Heart right ventricle (tissue), 16 donors: ENCODE measurements at regions not wholly inside any gene's neighbourhood (a gene's known extent, or its start where the extent isn't known, plus 50 kb on each side); places are given as distances from the start of the nearest gene placed in this dataset.

Experiments used
- ATAC-seq, 8 donors: fragments of 200-7000 bp; cut with Tn5 transposase; one replicate each; pipeline ENCODE4 v1.9.1; 2020; ENCODE audit warnings: mild to moderate bottlenecking in 8 of 8, moderate library complexity in 8 of 8, moderate number of reproducible peaks in 1 of 8
- DNase-seq, 2 donors: peaks; one replicate each; pipeline ENCODE4 v3.0.0-alpha.2; 2020
- H3K27ac ChIP-seq, 10 donors: fragments of 200-600 bp; sonication (generic) in 2 of 10; one replicate each; pipeline versions ENCODE4 v1.5.0 to v1.8.0; 2020 to 2022; ENCODE audit warnings: mild to moderate bottlenecking in 3 of 10
- H3K27me3 ChIP-seq, 7 donors: fragments of 200-600 bp; one replicate each; pipeline ENCODE4 v1.8.0; 2021 to 2022; ENCODE audit warnings: mild to moderate bottlenecking in 2 of 7
- H3K36me3 ChIP-seq, 9 donors: fragments of 200-600 bp; sonication (generic) in 1 of 9; one replicate each; pipeline versions ENCODE4 v1.5.0 to v1.8.0; 2020 to 2022; ENCODE audit warnings: mild to moderate bottlenecking in 2 of 9
- H3K4me1 ChIP-seq, 9 donors: fragments of 200-600 bp; sonication (generic) in 1 of 9; one replicate each; pipeline versions ENCODE4 v1.5.0 to v1.8.0; 2020 to 2022; ENCODE audit warnings: mild to moderate bottlenecking in 4 of 9
- H3K4me3 ChIP-seq, 10 donors: fragments of 200-600 bp; sonication (generic) in 2 of 10; one replicate each; pipeline versions ENCODE4 v1.5.0 to v1.8.0; 2020 to 2022; ENCODE audit warnings: mild to moderate bottlenecking in 7 of 10, moderate library complexity in 2 of 10
- H3K9me3 ChIP-seq, 11 donors: fragments of 200-600 bp in 10 of 11; sonication (generic) in 2 of 11; one replicate each; pipeline versions ENCODE4 v1.5.0 to v1.8.0; 2013 to 2022; ENCODE audit warnings: mild to moderate bottlenecking in 2 of 11, control low read depth in 1 of 11, moderate library complexity in 1 of 11
- WGBS, 2 donors: extraction: QIAGEN DNeasy Blood & Tissue Kit; methylation state at CpG; one replicate each; pipeline ENCODE4 v1.1.7; 2013; ENCODE audit warnings: inconsistent platforms in 1 of 2; 5-methylcytosine and 5-hydroxymethylcytosine counted together
- intact Hi-C, 10 donors: fragments of 100-400 bp; cut with DNase I; formaldehyde crosslinking; loops; one replicate each; pipeline versions ENCODE4 v1.11.1 to v1.14.2; 2022
- TF ChIP-seq, protein P1 (sequence below), 9 donors: fragments of 200-600 bp; sonication (generic) in 2 of 9; IDR thresholded peaks; one replicate each; pipeline versions ENCODE4 v1.5.0 to v1.8.0; 2021 to 2022; ENCODE audit warnings: antibody characterized with exemption in 9 of 9, mild to moderate bottlenecking in 5 of 9, moderate library complexity in 1 of 9
- donor health status: Arrhythmogenic right ventricular cardiomyopathy.
- donor health status: ischemic (EF 13 %, LVEDD 7.1; RV severe dilation, severe dysfunction).
- donor health status: healthy with polysubstance abuse.
- donor health status: DM: no; HTN: yes; CAD: no.
- donor health status: DM: no; HTN: no; CAD: no.
- donor health status: ischemic (EF 25% LVEDD 6.9; RV normal size, moderate dysfunction).
- donor health status: ischemic (EF 25% LVEDD 5.7; RV mildly dilated, moderate dysfunction).
- donor health status: healthy.
- donor health status: DM: yes; HTN: yes; CAD: no.
- donor health status: Ischemic cardiomyopathy.
- donor health status: ischemic (EF 35%, LVEDD 5.7; RV mildly dilated, moderate dysfunction).
- donor health status: nonischemic (EF 11% LVEDD 7.7; RV severe dilation, severe dysfunction).
- donor health status: DM: yes; HTN: yes; CAD: no.
- donor health status: PGD.
- donor health status: ischemic (EF 29% LVEDD 5.4; RV normal size, mild dysfunction).
- donor health status: nonischemic (EF 23%, LVEDD 6.1; RV moderate dilation, normal function).

DNA sequence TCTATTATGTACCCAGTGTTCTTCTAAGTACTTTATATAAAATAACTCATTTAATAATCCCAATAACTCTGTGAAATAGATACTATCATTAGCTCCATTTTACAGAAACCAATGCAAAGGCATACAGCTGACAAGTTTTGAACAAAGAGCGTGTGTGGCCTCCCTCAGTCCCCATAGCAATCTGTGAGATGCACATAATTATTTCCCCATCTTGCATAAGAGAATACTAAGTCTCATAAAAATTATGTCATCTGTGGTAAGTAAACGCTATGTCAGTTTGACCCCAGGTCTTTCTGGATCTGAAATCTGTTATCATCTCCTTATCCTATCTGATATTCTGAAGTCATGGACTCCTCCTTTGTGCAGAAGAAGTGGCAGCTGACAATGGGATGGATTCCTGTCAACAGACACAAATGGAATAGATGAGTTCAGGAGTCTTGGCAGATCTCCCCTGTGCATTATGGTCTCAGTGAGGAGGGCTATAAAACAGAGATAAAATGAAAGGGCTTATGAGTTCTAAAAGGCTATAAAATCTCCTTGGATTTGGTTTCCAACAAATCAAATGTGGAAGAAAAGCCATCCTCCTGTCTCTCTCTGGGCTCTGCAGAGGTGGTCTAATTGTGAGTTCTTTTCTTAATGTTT lies 162.5 kb upstream of the TLE4 start:
- TF ChIP-seq, protein P1, sequence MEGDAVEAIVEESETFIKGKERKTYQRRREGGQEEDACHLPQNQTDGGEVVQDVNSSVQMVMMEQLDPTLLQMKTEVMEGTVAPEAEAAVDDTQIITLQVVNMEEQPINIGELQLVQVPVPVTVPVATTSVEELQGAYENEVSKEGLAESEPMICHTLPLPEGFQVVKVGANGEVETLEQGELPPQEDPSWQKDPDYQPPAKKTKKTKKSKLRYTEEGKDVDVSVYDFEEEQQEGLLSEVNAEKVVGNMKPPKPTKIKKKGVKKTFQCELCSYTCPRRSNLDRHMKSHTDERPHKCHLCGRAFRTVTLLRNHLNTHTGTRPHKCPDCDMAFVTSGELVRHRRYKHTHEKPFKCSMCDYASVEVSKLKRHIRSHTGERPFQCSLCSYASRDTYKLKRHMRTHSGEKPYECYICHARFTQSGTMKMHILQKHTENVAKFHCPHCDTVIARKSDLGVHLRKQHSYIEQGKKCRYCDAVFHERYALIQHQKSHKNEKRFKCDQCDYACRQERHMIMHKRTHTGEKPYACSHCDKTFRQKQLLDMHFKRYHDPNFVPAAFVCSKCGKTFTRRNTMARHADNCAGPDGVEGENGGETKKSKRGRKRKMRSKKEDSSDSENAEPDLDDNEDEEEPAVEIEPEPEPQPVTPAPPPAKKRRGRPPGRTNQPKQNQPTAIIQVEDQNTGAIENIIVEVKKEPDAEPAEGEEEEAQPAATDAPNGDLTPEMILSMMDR (IDR thresholded peaks at IDR 0.05) = no peak
- Histone ChIP-seq H3K9me3 (no peaks in the 10 kb centered on the region), H3K36me3 (no peaks in the 10 kb centered on the region), H3K4me1 (no peaks in the 10 kb centered on the region), H3K27me3 (no peaks in the 10 kb centered on the region), H3K4me3 (no peak overlapping the region), H3K27ac (no peak overlapping the region)
- ATAC-seq = no peak
- DNase-seq = no peak
- 64 to 74% methylated on average over 2 of the region's 2 CpGs for WGBS, 2 donors
- intact Hi-C loops = no loop called here

DNA sequence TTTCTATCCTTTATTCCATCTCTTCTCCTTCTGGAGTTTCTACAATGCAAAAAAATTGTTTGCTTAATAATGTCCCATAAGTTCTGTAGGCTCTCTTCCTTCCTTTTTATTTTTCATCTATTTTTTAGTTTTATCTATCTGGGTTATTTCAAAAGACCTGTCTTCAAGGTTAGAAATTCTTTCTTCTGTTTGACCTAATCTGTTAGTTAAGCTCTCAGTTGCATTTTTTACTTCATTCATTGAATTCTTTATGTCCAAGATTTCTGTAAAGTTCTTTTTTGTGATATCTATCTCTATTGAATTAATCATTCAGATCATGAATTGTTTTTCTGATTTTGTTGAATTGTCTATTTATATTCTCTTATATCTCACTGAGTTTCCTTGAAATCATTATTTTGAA lies 145.9 kb upstream of the TLE4 start:
- ATAC-seq = no peak
- intact Hi-C loops = no loop called here

DNA sequence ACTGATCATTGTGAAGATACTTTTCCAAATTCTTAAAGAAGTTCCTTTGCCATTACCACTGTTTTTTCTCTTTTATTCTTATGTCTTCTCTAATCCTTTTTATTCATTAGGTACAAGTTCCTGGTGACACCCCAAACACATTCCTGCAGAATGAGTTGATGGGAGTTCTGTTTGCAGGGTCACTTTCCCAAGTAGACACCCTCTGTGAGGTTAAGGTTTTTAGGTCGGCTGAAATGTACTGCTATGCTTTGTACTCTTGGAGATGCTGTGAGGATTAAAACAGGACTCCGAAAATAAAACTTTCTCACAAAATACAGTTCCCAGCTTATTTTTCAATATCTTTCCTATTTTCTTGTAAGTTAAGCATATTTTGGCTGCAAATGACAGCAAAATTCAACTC lies 143.3 kb upstream of the TLE4 start:
- TF ChIP-seq, protein P1 (IDR thresholded peaks at IDR 0.05) = no peak
- WGBS, 2 donors = 57 to 81% methylated on average over 2 of the region's 2 CpGs
- H3K4me1 ChIP-seq = no peaks in the 10 kb centered on the region
- intact Hi-C loops = no loop called here
- no peaks in the 10 kb centered on the region for H3K36me3 ChIP-seq
- no peaks in the 10 kb centered on the region for H3K27me3 ChIP-seq
- no peak overlapping the region for H3K27ac ChIP-seq
- DNase-seq (no peak), ATAC-seq (no peak)
- H3K9me3 ChIP-seq = peaks cover 0 to 36% (median 13%) of the 10 kb centered on the region in 11 donors
- no peak overlapping the region for H3K4me3 ChIP-seq

More for the DNA sequence above, 145.9 kb upstream of the TLE4 start:
- Histone ChIP-seq H3K27me3 (no peaks in the 10 kb centered on the region), H3K4me3 (no peak overlapping the region), H3K27ac (no peak overlapping the region), H3K4me1 (no peaks in the 10 kb centered on the region), H3K9me3 (peaks cover 0 to 54% (median 13%) of the 10 kb centered on the region in 11 donors), H3K36me3 (no peaks in the 10 kb centered on the region)
- TF ChIP-seq, protein P1 (IDR thresholded peaks at IDR 0.05) = no peak
- DNase-seq = no peak

DNA sequence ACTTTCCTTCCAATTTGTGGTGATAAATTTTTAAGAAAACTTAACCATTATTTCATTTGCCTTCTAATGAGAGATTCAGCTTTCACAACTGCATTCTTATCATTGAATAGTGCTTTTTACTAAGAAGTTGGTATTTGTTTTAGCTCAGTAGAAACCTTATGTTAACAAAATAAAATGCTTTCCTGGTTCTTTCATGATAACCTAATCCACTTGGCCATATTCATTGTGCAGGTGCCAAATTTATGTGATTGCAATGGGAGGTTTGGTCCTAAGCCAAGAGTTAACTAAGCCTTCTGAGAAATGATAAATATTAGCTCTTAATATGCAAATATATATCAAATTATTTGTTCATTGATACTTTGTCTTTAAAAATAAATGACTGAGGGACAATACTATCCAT lies 141.1 kb upstream of the TLE4 start:
- Histone ChIP-seq H3K4me1 (no peaks in the 10 kb centered on the region), H3K4me3 (no peak overlapping the region), H3K36me3 (no peaks in the 10 kb centered on the region), H3K9me3 (peaks cover 0 to 16% (median 7%) of the 10 kb centered on the region in 11 donors), H3K27ac (no peak overlapping the region), H3K27me3 (no peaks in the 10 kb centered on the region)
- ATAC-seq = no peak
- TF ChIP-seq, protein P1 (IDR thresholded peaks at IDR 0.05) = no peak
- no peak for DNase-seq
- intact Hi-C loops = no loop called here
